Loucy (cell line): ENCODE measurements at regions not wholly inside any gene's neighbourhood (a gene's known extent, or its start where the extent isn't known, plus 50 kb on each side); places are given as distances from the start of the nearest gene placed in this dataset.

Experiments used
- EZH2phosphoT487 ChIP-seq: fragments of 200-600 bp; IDR thresholded peaks from 2 replicates; pipeline ENCODE4 v1.6.1; 2018; ENCODE audit warnings: antibody characterized with exemption, mild to moderate bottlenecking, moderate library complexity, borderline replicate concordance
- TF ChIP-seq, protein P1 (sequence below): fragments of 200-600 bp; sonication (generic); conservative IDR thresholded peaks from 2 replicates; pipeline ENCODE4 v1.5.1; 2014; ENCODE audit warnings: mild to moderate bottlenecking, antibody characterized with exemption, low read length

DNA sequence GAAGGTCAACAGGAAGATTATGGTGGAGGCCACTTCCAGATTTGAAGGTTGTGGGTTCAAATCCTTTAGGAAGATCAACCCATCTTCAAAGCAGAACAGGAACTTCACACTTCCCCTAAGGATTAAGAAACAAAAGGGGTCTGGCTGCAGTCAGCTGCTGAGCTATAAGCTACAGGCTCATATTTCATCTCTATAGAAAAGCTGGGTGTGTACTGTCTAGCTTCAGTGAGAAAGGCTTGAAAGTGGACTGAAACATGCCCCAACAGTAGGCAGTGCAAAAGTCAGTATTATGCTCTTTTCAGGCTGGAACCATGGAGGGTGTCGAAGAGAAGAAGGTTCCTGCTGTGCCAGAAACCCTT lies 60.1 kb upstream of the SPDEF start:
- TF ChIP-seq, protein P1, sequence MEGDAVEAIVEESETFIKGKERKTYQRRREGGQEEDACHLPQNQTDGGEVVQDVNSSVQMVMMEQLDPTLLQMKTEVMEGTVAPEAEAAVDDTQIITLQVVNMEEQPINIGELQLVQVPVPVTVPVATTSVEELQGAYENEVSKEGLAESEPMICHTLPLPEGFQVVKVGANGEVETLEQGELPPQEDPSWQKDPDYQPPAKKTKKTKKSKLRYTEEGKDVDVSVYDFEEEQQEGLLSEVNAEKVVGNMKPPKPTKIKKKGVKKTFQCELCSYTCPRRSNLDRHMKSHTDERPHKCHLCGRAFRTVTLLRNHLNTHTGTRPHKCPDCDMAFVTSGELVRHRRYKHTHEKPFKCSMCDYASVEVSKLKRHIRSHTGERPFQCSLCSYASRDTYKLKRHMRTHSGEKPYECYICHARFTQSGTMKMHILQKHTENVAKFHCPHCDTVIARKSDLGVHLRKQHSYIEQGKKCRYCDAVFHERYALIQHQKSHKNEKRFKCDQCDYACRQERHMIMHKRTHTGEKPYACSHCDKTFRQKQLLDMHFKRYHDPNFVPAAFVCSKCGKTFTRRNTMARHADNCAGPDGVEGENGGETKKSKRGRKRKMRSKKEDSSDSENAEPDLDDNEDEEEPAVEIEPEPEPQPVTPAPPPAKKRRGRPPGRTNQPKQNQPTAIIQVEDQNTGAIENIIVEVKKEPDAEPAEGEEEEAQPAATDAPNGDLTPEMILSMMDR = no peak
- no peak for TF ChIP-seq EZH2phosphoT487
